AG09309 (cell line): ENCODE measurements at regions not wholly inside any gene's neighbourhood (a gene's known extent, or its start where the extent isn't known, plus 50 kb on each side); places are given as distances from the start of the nearest gene placed in this dataset.
"Not testable (repeated sequence)": the region's sequence is repeated elsewhere in the genome, so short reads cannot be mapped to it uniquely, and the experiment has no call there.

Experiments
- DNase-seq: peaks from one replicate; pipeline ENCODE4 v3.0.0-alpha.2; 2010; ENCODE audit warnings: low read depth
- H3K4me3 ChIP-seq: 2 replicates; pipeline ENCODE4 v1.5.1; 2011; ENCODE audit warnings: mild to moderate bottlenecking, low read depth, low read length, moderate library complexity; ENCODE audit not compliant: control insufficient read depth
- CTCF ChIP-seq: IDR thresholded peaks from 2 replicates; pipeline ENCODE4 v1.5.1; 2011; ENCODE audit warnings: mild to moderate bottlenecking, low read depth, low read length, inconsistent platforms; ENCODE audit not compliant: insufficient read depth, control insufficient read depth; ENCODE audit errors: missing control alignments

- DNase-seq: no peak
- no peak for TF ChIP-seq CTCF
- H3K4me3 ChIP-seq: no peak overlapping the region
Measured at GRCh38 chr20:51923633-51924032, 121.3 kb upstream of the SALL4 start.

GRCh38 chr20:51922812-51923211 lies 120.5 kb upstream of the SALL4 start:
- not testable (repeated sequence) for H3K4me3 ChIP-seq, DNase-seq

GRCh38 chr20:51918561-51918960 lies 116.2 kb upstream of the SALL4 start:
- no peak for TF ChIP-seq CTCF
- no peak overlapping the region for H3K4me3 ChIP-seq
- no peak for DNase-seq

GRCh38 chr20:51917886-51918535 lies 115.7 kb upstream of the SALL4 start:
- no peak overlapping the region for H3K4me3 ChIP-seq
- DNase-seq: no peak
- TF ChIP-seq CTCF: no peak

GRCh38 chr20:51916244-51916643 lies 113.9 kb upstream of the SALL4 start:
- TF ChIP-seq CTCF: no peak
- no peak overlapping the region for H3K4me3 ChIP-seq

GRCh38 chr20:51914758-51915157 lies 112.4 kb upstream of the SALL4 start:
- no peak for TF ChIP-seq CTCF
- DNase-seq: no peak
- H3K4me3 ChIP-seq: no peak overlapping the region

More at GRCh38 chr20:51916244-51916643, 113.9 kb upstream of the SALL4 start:
- DNase-seq: no peak

GRCh38 chr20:51910321-51911050 lies 108.2 kb upstream of the SALL4 start:
- TF ChIP-seq CTCF: no peak
- DNase-seq: peak; percentile 4
- H3K4me3 ChIP-seq: no peak overlapping the region
